Hematopoietic multipotent progenitor cell (in vitro differentiated cells): ENCODE measurements at regions not wholly inside any gene's neighbourhood (a gene's known extent, or its start where the extent isn't known, plus 50 kb on each side); places are given as distances from the start of the nearest gene placed in this dataset.
"Not testable (repeated sequence)": the region's sequence is repeated elsewhere in the genome, so short reads cannot be mapped to it uniquely, and the experiment has no call there.

Source experiments
- DNase-seq, 3 donors: peaks; one replicate each; pipeline ENCODE4 v3.0.0-alpha.2; 2011 to 2015; ENCODE audit warnings: low read depth in 2 of 3, low spot score in 2 of 3

DNA sequence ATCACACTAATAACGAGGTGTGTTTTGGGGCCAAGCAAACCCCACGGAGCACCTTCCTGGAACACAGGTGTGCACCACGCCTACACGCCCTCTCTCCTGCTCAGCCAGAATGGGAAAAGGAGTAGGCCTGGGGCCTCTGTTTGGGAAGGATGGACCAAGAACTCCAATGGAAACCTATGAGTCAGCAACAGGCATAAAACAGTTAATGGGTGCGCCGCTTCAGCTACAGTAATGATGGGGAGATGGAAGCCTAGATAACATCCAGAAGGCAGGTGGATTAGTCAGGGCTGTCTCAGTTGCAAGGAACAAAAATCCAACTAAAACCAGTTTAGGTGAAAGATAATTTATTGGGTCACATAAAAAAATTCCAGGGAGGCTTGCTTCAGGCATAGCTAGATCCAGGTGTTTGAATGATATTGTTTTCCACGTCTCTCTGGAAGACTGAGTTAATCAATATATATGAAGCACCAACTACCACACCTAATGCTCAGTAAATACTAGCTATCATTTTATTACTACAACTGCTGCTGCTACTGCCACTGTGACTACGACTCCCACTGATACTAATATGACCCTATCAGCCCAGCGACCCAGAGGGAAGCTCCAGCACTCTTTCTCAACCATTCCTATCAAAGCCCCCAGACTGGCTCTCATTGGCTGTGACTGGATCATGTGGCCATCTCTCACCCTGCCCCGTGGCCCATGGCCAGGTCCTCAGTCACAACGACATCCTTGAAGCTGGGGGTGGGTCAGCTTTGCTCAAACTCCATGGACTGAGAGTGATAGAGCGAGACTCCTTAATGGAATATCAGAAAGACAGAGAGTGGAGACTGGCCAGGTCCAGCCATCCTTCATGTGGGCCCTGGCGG, 155.2 kb upstream of the PTPN1 start:
- no peak for DNase-seq

GRCh38 chr20:50355590-50356524, 154.3 kb upstream of the PTPN1 start:
- no peak for DNase-seq

GRCh38 chr20:50356525-50356885, 153.7 kb upstream of the PTPN1 start:
- DNase-seq, result no peak

DNA sequence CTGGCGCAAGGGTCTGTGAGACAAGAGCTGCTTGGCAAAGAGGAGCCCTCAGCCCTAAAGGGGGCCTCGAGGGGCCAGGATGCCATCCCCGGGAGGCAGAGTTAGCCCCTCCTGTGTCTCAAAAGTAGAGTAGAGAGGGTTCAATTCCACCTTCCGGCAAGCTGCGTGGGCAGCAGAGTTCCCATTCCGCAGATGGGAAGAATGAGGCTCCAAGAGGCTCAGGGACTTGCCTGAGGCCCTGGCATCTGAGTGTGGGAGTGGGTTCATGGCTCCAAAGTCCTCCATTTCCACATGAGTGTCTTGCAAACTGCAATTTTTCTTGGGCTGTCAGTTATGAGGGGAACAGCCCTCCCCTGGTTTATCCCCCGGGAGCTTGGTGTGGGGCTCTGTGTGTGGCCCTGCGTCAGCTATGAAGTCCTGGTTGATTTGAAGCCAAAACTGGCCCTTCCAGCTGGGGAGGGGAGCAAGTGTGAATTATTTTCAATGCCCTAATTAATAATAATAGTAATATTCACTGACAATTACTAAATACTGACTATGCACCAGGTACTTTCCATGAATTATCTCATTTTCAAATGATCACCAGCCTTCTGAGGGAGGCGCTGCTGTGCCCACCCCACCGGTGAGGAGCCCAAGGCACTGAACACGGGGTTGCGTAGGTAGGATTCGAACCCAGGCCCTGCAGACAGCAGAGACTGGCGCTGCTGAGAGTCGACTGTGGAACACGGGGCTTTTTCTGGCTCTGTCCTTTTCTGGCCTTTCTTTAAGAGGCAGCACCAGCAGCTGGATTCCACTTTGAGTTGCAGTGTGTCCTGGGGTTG, 153.0 kb upstream of the PTPN1 start:
- no peak for DNase-seq

DNA sequence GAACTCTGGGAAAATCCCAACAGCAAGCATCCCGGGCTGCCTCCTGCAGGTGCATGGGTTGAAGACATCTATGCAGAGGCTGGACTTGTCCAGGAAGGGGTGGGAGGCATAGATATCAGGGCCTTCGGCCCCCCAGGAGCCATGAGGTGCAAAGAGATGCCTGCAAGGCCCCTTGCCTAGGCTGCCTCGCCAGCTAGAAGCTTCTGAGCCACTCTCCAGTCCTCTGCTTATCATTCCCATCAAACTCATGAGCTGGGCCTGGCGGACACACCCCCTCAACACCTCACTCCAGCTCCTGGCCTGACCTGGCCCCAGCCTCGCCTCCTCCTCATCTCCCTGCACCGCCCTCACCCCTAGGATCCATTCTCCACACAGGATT, 152.4 kb upstream of the PTPN1 start:
- no peak for DNase-seq

DNA sequence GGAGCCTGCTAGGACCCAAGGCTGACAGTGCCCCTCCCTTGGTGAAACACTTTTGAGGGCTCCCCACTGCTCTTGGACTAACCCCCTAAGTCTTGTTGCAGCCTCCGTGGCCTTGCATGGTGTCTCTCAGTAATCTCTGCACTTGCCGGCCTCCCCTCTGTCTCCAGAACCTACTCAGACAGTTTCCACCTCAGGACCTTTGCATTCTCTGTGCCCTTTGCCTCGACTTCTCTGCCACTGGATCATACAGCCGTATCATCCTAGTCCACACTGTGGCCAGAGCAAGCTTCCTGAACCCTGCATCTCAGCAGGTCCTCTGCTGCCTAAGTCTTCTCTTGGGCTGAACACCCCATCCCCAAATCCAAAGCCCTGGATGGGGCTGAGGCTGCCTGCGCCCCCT, 152.0 kb upstream of the PTPN1 start:
- no peak for DNase-seq

- no peak for DNase-seq
These were observed 151.2 kb upstream of the PTPN1 start for GRCh38 chr20:50358971-50359370.

DNA sequence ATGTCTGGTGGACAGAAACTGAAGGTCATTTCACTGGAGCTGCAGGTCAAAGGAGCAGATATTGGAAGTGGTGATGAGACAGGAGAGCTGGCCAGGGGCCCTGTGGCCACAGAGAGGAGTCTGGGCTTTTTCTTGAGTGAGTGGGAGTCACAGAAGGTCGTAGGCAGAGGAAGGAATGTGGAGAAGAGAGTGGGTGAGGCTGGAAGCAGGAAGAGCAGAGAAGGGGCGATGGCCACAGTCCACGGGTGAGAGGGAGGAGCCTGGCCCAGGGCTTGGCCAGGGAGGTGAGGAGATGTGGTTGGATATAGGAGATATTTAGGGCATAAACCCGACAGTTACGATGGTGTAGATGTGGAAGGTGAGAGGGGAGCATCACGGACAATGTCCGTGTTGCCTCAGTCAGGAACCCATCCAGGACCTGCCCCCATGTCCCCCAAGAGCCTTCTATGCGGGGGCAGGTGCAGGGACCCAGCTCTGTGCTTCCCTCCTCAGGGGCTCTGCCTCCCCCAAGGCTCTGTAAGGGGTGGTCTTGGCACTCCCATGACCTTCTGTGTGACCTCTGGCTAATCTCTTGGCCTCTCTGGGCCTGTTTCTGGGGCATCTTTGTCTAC, 150.5 kb upstream of the PTPN1 start:
- no peak for DNase-seq

DNA sequence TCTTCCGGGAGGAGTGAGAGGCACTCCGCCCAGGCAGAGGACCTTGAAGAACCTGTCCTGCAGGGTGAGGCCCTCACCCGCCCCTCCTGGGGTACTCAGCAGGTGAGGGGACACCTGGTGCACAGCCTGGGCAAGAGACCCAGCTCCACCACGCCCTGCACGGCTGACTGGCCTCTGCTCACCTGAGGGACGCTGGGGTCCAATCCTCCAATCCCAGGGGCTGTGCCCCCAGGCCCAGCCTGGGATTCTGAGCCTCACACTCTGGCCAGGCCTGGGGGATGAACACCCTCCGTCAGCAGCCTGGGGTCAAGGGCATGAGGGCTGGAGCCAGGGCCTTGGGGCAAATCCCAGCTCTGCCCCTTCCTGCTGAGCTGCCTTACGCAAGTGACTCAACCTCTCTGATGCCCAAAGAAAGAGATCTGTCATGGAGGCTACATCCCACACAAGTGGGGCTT, 149.9 kb upstream of the PTPN1 start:
- DNase-seq, result no peak

- no peak for DNase-seq
These were observed 149.3 kb upstream of the PTPN1 start for GRCh38 chr20:50360921-50361320.

DNA sequence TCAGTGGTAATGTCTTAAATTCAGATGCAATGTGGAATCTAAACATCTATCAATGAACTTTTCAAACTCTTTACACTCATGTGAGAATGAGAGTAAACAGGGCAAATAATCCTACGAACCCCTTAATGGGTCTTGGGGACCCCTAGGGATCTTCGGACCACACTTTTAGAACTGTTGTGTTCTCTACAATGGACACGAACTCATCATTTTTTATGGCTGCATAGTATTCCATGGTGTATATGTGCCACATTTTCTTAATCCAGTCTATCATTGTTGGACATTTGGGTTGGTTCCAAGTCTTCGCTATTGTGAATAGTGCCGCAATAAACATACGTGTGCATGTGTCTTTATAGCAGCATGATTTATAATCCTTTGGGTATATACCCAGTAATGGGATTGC, 148.0 kb upstream of the PTPN1 start:
- not testable (repeated sequence) for DNase-seq

GRCh38 chr20:50363027-50363426, 147.2 kb upstream of the PTPN1 start:
- no peak for DNase-seq

- DNase-seq, result no peak
These were observed 146.7 kb upstream of the PTPN1 start for GRCh38 chr20:50363479-50363878.

DNA sequence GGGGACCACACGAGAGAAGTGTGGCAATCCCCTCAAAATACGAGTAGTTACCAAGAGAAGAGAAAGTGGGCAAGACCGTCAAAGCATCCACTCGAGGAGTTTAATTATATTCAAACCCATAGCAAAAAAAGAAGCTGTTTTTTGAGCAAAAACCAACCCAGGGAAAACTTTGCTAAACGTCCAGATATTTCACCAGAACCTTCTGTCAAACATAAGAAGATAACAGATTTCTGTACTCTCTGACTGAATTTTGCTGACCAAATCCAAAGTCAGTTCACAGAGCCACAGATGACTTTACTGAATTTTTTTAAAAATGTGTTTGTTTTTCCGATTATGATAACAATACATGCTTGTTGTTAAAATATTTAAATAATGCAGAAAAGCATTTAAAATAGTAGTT, 145.6 kb upstream of the PTPN1 start:
- DNase-seq, result no peak

GRCh38 chr20:50366270-50367103, 143.7 kb upstream of the PTPN1 start:
- peak in 2 of 3 donors; percentile 78 to 88 for DNase-seq

GRCh38 chr20:50367104-50367674, 143.0 kb upstream of the PTPN1 start:
- no peak for DNase-seq

- DNase-seq, result no peak
These were observed 142.3 kb upstream of the PTPN1 start for GRCh38 chr20:50367739-50368375.

GRCh38 chr20:50368386-50368785, 141.8 kb upstream of the PTPN1 start:
- no peak for DNase-seq

GRCh38 chr20:50368813-50369224, 141.4 kb upstream of the PTPN1 start:
- no peak for DNase-seq
